GM06990 (cell line): ENCODE measurements at regions not wholly inside any gene's neighbourhood (a gene's known extent, or its start where the extent isn't known, plus 50 kb on each side); places are given as distances from the start of the nearest gene placed in this dataset.
"Not testable (repeated sequence)": the region's sequence is repeated elsewhere in the genome, so short reads cannot be mapped to it uniquely, and the experiment has no call there.

Experiments used
- DNase-seq: peaks from one replicate; pipeline ENCODE4 v3.0.0-alpha.2; 2011; ENCODE audit not compliant: insufficient read length; ENCODE audit errors: extremely low read depth
- H3K27me3 ChIP-seq: replicated peaks from 2 replicates; pipeline ENCODE4 v1.6.0; 2011; ENCODE audit warnings: low read length; ENCODE audit not compliant: control insufficient read depth, insufficient read depth
- H3K36me3 ChIP-seq: 2 replicates; pipeline ENCODE4 v1.5.1; 2011; ENCODE audit warnings: low read length; ENCODE audit not compliant: control insufficient read depth, insufficient read depth
- H3K4me3 ChIP-seq: replicated peaks from 2 replicates; pipeline ENCODE4 v1.5.1; 2011; ENCODE audit warnings: low read depth, mild to moderate bottlenecking, control low read depth, low read length
- TF ChIP-seq, protein P1 (sequence below): IDR thresholded peaks from 2 replicates; pipeline ENCODE4 v1.5.1; 2011; ENCODE audit warnings: low read length, control low read depth, mild to moderate bottlenecking, inconsistent platforms; ENCODE audit not compliant: insufficient read depth, poor library complexity, severe bottlenecking

DNA sequence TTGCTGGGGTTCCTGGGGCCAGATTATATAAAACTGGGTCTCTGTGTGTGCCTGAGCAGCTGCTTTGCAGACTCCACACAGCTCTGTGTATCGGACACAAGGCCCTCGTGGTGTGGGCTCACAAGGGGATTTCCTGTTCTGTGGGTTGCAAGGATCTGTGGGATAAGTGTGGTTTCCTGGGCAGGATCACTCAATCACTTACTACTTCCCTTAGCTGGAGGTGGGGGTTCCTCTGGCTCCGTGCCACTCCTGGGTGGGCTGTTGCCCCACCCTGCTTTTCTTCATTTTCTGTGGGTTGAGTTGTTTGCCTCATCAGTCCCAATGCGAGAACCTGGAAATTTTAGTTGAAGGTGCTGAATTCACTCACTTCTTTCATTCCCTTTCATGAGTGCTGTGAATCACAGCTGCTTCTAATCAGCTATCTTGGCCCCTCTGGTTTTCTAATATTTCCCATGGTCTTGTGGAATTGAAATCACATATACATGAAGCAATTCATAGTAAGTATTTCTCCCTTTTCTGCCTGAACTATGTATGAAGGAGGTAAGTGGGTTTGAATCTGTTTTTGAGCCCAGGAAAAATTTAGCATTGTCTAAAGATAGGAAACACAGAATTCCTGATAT is 196.3 kb downstream of the DCDC2C start:
- TF ChIP-seq, protein P1, sequence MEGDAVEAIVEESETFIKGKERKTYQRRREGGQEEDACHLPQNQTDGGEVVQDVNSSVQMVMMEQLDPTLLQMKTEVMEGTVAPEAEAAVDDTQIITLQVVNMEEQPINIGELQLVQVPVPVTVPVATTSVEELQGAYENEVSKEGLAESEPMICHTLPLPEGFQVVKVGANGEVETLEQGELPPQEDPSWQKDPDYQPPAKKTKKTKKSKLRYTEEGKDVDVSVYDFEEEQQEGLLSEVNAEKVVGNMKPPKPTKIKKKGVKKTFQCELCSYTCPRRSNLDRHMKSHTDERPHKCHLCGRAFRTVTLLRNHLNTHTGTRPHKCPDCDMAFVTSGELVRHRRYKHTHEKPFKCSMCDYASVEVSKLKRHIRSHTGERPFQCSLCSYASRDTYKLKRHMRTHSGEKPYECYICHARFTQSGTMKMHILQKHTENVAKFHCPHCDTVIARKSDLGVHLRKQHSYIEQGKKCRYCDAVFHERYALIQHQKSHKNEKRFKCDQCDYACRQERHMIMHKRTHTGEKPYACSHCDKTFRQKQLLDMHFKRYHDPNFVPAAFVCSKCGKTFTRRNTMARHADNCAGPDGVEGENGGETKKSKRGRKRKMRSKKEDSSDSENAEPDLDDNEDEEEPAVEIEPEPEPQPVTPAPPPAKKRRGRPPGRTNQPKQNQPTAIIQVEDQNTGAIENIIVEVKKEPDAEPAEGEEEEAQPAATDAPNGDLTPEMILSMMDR, result no peak
- no peak overlapping the region for H3K4me3 ChIP-seq
- H3K36me3 ChIP-seq, result no peaks in the 10 kb centered on the region
- DNase-seq, result no peak
- H3K27me3 ChIP-seq, result no peaks in the 10 kb centered on the region

DNA sequence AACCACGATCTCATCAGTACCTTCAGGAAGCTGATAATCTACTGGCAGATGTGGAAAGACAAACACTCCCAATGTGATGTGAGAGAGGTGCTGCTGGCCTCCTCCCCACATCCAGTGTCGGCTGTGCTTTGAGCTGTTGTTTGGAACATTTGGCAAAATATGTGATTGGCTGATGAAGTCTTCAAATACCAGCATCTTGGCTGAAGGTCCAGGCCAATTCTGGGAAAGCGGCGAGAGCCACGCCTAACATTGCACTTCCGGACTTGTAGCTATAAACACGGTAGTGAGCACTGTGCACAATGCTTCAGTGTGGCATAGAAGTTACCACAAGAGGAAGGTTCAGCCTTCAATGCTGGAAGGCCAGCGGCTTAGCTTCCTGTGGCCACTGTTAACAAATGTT is 198.8 kb downstream of the DCDC2C start:
- no peak overlapping the region for H3K4me3 ChIP-seq
- DNase-seq, result no peak
- H3K27me3 ChIP-seq, result no peaks in the 10 kb centered on the region
- TF ChIP-seq, protein P1, result no peak
- no peaks in the 10 kb centered on the region for H3K36me3 ChIP-seq

DNA sequence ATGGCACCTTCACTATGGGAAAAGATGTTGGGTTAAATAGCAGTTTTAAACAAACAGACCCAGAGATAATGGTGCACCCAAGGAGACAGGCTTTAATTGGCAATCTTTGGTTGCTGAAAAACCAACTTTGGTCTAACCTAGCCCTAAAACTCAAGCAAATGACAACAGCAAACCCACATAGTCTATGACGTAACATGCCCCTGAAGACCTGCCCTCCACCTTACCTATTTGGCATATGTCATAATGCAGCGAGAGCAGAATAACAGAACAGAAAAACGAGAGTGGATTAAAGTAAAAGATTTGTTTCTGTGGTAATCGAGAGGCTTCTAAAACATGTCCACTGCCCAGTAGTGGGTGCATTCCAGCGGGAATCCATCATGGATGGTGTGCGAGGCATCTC is 200.7 kb downstream of the DCDC2C start:
- no peak for DNase-seq
- Histone ChIP-seq H3K36me3 (no peaks in the 10 kb centered on the region), H3K4me3 (no peak overlapping the region), H3K27me3 (no peaks in the 10 kb centered on the region)
- TF ChIP-seq, protein P1, result no peak

DNA sequence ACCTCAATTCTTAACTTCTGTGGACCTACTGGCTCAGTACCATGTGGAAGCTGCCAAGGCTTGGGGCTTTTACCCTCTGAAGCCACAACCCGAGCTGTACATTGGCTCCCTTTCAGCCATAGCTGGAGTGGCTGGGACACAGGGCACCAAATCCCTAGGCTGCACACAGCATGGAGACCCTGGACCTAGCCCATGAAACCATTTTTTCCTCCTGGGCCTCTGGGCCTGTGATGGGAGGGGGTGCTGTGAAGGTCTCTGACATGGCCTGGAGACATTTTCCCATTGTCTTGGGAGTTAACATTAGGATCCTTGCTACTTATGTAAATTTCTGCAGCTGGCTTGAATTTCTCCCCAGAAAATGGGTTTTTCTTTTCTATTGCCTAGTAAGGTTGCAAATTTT is 205.1 kb downstream of the DCDC2C start:
- H3K27me3 ChIP-seq, DNase-seq, H3K36me3 ChIP-seq, H3K4me3 ChIP-seq: not testable (repeated sequence)

DNA sequence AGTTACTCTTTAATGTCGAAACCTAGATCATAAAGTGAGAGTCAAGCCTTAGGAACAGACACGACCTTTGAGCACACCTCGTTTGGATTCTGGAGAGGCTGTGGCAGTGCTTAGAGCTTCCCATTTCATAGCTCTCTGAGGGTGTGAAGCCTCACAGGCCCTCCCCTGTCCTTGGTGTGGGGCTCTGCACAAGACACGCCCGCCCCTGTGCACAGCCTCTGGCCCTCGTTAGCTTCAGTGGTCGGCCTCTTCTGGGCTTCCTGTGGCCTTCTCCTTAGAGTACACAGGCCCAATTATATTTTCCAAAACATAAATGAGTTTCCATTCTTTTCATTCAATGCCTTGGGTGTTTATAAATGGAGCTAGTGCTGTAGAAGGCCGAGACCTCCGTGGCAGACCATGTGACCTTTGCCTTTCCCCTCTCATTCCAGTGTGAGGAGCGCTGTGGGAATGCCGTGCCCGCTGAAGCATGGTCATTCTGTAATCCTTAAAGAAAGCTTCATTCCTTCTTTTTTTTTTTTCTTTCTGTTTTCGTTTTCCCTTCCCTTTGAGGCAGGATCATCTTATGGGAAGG is 208.6 kb downstream of the DCDC2C start:
- no peak for DNase-seq
- H3K4me3 ChIP-seq, result no peak overlapping the region
- TF ChIP-seq, protein P1, result no peak

DNA sequence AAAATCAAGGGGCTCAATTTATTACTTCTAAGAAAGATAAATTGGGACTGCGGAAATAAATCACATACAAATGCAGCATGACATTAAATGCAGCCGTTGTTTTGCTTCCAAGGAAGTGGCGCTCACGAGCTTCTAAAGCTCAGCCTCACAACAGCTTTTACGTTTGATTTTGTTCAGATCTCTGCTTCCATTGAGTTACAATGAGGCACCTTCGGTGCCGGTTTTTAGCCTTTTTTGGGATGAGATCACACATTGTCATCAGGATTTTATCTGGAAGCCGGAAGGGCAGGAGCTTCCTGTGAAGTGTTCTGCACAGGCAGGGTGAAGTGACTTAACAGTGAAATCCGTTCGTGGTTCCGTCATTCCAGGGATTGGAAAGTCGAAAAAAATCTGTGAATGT is 209.8 kb downstream of the DCDC2C start:
- DNase-seq, result no peak
- TF ChIP-seq, protein P1, result no peak
- H3K36me3 ChIP-seq, result no peaks in the 10 kb centered on the region
- no peaks in the 10 kb centered on the region for H3K27me3 ChIP-seq
- H3K4me3 ChIP-seq, result no peak overlapping the region

More for the DNA sequence above, 208.6 kb downstream of the DCDC2C start:
- Histone ChIP-seq H3K27me3 (no peaks in the 10 kb centered on the region), H3K36me3 (no peaks in the 10 kb centered on the region)
